HG03135 (cell line): ENCODE measurements at regions not wholly inside any gene's neighbourhood (a gene's known extent, or its start where the extent isn't known, plus 50 kb on each side); places are given as distances from the start of the nearest gene placed in this dataset.

Experiments used
- ATAC-seq: cut with Tn5 transposase; IDR thresholded peaks from one replicate; pipeline ENCODE4 v1.9.1; 2021; ENCODE audit warnings: mild to moderate bottlenecking, moderate library complexity; ENCODE audit not compliant: unreplicated experiment

DNA sequence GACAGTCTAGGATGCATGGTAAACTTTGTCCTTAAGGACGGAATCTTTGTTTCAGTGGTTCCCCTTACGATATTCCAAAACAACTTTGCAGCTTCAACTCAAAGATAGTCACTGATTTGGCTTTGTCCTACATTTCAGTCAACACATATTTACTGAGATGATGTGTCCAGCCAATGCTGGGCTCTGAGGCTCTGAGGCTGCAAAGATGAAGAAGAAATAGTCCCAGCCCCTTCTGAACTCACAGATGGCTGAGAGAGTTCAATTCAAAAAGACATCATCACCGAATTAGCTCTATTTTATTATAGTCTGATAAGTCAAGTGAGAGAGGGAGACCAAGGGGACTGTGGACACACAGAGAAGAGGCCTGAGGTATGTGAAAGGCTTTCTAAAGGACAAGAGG lies 544.0 kb downstream of the ACTL7B start:
- no peak for ATAC-seq

DNA sequence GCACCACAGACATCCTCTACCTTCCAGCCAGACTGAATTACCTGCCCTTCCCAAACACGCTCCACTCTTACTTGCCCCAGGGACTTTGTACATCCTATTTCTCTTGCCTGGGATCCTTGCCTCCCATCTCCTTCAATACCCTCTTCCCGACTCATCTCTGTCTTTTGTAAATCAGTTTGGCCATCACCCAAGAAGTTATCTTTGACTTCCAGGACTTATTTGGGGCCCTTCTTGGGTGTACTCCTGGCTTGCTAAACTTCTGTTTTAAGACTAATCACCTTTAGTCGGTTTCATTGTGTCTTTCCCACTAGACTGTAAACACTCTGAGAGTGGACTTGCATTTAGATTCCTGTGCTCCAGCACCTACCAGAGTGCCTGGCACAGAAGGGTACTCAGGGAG lies 545.6 kb downstream of the ACTL7B start:
- ATAC-seq = no peak

DNA sequence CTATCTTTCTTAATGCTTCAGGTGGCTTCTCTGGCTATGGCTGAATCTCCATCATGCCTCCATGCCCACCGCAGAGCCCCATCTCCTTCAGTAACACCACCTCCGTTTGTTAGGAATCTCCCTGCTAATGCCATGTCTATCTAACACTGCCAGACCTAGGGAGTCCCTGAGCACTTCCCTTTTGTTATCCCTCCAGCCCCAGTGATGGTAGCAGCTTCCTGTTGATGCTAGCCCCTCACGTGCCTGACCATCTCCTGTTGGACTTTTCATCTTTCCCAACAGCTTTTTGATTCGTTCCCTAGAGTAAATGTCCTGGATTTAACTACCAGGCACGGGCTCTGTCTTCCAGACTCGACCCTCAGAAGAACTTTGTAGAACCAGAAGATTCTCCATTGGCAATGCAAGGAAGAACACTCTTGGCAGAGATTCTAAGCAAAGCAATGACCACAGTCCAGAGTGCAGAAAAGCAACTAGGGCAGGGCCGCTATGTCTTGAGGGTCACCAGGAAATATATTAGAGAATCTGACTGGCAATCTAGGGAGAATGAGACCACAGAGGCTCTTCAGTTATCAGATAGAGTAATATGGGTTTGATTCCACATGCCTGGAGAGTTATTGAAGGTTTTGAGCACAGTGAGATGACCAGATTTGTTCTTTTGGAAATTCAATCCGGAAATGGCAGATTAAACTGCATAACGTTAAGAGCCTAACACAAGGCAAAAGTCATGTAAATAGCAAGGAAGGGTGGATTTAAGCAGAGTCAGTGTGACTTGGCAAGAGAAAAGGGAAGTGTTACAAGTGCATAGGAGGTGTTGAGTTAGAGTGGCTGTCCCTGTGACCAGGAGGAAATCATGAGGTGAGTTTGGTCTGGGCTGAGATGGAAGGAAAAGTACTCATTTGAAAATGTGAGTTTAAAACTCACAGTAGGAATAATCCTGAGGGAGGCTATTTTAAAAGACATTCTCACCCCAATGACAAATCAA lies 555.2 kb downstream of the ACTL7B start:
- no peak for ATAC-seq

DNA sequence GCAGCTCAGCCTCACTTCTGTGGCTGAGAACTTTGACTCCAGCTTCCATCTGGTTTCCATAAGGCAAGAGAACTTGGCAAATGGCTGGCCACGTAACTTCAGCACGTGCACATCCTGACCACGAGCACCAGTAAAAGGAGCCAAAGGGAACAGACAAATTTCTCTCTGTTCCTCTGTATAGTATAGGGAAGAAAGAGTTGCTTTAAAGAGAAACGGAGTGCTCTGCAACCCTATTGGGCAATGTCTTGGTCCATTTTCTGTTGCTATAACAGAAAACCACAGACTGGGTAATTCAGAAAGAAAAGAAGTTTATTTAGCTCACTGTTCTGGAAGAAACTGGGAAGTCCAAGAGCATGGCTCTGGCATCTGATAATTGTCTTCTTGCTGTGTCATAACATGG lies 558.7 kb downstream of the ACTL7B start:
- ATAC-seq = no peak

DNA sequence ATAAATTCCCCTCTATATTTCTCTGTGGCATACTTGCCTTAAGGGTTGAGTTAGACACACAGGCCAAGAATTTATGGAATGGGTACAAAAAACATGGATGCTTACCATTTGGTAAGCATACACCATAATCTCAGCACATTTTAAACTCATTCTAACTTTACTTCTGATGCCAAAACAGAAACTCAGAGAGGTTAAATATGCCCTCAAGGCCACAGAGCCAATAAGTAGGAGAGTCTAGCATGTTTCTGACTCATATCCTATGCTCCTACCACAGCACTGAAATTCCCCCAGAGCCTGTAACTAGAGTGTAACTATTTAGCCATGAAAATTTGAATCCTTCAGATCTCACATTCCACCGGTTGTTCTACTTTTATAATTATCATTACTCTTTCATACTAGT lies 559.7 kb downstream of the ACTL7B start:
- ATAC-seq = no peak

DNA sequence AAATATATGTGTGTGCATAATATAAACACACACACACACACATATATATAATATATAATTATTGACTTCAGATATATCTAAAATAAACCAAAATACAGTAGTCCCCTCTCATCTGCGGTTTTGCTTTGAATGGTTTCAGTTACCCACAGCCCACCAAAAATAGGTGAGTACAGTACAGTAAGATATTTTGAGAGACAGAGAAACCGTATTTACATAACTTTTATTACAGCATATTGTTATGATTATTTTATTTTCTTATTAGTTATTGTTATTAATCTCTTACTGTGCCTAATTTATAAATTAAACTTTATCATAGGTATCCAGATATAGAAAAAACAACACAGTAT lies 564.2 kb downstream of the ACTL7B start:
- ATAC-seq = no peak

DNA sequence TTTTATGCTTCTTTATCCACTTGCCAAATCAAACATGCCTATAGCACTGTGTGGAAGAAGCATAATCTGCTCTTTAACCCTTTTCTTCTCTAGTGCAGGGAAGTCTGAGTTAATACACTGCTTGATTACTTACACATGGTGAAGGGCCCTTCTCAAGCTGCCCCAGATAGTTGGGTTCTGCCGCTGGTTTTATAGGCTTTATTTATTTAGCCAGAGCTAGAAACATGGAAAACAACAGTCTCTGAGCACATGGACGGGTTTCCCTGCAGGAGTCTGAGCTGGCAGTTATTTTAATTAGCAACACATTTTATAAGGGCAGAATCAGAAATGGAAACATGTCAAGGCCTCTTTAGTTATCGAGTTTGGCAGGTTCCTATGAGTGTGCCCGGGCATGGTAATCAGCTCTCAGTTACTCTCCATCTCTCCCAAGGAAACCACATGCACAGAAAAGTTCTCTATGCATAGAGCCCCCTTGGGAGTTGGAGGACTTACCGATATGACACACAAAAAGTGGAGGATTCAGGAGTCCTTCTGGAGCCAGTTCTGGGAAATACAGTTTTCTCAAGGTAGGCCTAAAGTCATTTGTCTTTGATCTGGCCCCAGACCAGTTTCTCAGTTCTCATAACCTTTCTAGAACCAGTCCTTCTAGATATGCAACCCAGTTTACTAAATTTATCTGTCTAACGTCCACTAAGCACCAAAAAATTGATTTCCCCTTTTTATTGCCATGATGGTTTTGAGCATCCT lies 564.8 kb downstream of the ACTL7B start:
- no peak for ATAC-seq

DNA sequence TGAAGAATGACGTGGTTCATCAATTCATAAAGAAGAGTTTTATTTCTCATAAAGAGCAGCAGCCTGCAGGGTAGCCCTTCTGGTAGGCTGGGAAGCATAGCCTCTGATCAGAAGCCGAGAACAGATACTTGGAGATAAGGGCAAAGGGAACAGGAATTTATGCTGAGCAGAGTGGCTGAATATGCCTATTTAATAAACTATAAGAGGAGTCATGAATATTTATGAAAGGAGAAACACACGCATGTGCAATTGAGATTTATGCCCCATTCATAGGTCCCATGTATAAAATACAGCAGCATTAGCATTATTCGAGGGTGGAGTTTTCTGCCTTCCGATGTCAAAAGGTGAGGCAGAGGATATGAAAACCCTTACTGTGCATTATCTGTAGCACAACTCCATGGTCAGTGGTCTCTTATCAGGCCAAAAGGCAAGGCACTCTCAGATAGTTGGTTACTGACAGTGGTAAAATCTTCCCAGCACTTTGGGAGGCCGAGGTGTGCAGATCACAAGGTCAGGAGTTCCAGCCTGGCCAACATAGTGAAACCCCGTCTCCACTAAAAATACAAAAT lies 569.1 kb downstream of the ACTL7B start:
- no peak for ATAC-seq

DNA sequence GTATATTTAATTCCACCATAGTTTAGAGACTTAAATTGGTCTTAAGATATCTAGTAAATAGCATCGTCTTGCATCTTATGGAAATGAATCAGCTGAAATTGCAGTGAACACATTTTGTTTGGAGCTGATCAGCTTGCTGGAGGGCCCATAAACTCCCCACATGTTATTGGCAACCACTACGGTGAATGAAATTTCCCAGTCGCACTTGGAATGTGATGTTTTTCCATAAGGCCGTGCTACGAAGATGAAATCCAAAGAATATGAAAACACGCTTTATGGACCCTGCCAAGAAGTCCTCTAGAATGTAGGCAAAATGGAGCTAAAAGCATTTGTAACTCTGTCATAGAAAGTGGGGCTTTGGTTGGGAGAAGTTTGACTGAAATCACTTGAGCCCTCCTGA lies 572.1 kb downstream of the ACTL7B start:
- no peak for ATAC-seq

DNA sequence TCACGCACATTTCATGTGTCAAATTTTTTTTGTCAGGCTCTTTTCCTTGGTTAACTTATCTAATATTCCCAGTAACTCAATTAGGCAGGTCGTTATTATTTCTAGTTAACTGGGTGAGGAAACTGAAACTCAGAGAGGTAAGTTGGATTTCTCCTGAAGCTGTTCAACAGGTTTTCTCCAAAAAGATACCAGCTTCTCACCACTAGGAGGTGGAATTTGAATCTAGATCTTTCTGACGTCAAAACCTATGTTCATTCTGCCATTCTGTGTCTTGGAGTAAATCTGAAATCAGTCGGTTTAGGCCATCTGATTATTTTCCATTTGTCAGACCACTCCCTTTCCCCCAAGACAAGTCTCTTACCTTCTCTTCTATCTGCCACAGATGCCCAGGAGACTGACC lies 572.9 kb downstream of the ACTL7B start:
- ATAC-seq = no peak

DNA sequence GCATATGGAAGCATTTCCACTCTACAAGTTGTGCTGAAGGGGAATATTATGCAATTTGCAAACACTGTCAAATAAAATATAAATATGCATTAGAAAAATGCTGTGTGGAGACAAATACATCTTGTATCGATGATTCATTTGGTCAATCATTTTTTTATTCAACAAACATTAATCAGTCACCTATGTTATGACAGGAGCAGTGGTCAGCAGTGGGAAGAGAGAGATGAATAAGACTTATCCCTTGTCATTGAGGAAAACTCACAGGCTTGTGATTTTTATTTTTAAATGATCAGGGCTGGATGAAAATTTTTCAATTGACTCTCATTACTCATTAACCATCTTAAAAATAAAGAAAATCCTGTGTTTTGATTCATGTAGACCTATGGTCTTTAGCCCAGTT lies 574.1 kb downstream of the ACTL7B start:
- no peak for ATAC-seq

DNA sequence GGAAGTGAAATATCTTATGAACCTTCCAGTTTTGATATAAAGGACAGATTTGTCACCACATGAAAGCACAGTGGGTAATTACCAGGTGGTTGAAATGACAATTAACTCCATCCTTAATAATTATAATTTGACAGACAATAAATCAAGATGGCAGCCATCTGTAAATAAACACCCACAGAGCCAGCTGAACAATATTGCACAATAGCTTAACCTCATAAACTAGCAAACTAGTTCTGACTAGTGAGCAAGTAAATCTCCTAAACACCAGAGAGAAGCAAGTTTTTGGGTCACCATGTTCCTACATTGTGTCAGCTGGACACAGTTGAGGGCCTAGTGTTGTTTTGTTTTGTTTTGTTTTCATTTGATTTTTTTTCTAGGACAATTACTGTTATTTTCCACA lies 577.4 kb downstream of the ACTL7B start:
- ATAC-seq = no peak

DNA sequence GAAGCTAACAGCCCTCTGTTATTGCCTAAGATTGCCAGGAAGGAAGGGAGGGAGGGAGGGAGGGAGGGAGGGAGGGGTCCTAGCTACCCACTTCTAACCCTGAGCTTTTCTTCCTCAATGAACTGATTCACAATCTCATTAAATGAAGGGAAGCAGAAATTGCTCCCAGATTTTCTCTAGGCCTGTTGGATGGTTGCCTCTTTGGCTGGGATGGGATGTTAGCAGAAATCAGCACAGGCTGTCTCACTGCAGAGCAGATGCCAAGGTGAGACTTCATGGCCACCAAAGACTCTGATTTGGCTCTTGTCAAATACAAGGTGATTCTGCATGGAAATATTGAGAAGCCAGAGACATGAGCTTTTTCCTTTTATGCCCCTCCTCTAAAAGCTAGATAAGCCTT lies 578.6 kb downstream of the ACTL7B start:
- no peak for ATAC-seq

DNA sequence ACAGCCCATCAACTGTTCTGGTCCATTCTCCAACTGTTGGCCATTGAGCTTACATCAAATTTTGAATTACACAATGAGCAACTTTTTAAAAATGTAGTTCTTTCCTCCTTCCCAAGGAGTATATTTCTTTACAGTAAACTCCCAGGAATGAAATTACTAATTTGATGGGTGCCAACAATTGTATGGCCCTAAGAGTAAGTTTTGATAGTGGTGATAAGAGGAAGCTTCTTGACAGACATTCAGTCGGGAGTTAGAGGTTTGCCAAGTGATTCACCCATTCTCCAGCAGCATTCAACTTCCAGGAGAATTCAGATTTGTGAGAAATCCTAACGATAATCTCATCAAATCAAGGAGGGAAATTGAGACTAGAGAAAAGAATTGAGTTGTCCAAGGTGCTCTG lies 579.9 kb downstream of the ACTL7B start:
- ATAC-seq = no peak

DNA sequence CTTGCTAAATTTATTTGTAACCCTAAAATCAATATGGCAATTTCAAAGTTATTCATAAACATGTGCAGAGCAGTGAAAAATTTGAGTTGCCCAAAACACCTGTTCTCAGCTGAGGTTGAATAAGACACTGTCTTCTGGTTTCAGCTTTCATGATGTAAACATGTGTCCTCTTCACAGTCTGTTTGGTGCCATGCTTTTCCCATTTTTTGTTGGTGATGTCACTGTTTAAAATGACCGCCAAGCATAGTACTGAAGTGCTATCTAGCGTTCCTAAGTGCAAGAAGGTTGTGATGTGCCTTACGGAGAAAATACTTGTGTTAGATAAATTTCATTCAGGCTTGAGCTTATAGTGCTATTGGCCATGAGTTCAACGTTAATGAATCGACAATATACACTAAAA lies 580.8 kb downstream of the ACTL7B start:
- no peak for ATAC-seq

DNA sequence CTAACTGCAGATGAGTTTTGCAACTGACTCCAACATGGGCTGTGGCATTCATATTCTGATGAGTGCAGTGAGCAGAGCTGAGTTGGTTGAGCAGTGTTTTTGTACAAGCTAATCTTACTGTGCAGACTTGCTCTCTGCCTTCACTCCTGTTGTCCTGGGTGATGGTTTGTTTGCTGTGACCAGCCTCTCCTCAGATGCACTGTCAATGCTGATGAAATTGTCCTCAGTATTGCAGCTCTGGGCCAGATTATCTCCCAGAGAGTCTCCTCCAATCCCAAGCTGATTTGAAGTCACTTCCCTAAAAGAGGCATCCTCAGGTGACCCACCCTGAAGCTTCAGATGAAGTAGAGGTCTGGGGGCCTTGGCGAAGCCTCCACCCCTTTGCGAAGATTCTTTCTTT lies 581.8 kb downstream of the ACTL7B start:
- ATAC-seq = no peak

DNA sequence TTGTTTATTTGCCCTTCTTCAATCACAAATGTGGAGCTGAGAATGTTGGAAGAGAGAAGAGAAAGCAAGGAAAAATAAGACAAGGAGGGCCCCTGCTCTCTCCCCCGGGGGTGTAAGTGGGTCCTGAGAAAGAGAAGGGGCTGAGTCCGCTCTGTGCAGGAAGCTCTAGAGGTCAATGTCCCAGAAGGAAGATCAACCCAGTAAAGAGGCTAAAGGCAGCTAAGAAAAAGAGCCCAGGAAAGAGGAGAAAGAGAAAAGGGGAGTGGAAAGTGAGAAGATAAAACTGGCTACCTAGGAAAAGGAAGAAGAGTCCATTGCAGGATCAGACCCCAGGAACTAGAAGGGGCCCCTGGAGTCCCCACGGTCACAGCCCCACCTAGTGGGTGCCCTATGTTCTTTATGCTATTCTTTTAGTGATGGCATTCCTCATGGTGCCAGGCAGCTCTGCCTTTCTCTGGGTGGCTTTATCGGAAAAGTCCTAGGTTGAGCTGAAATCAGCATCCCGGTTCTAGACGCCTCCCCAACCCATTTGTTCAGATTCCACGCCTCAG lies 583.4 kb downstream of the ACTL7B start:
- no peak for ATAC-seq

DNA sequence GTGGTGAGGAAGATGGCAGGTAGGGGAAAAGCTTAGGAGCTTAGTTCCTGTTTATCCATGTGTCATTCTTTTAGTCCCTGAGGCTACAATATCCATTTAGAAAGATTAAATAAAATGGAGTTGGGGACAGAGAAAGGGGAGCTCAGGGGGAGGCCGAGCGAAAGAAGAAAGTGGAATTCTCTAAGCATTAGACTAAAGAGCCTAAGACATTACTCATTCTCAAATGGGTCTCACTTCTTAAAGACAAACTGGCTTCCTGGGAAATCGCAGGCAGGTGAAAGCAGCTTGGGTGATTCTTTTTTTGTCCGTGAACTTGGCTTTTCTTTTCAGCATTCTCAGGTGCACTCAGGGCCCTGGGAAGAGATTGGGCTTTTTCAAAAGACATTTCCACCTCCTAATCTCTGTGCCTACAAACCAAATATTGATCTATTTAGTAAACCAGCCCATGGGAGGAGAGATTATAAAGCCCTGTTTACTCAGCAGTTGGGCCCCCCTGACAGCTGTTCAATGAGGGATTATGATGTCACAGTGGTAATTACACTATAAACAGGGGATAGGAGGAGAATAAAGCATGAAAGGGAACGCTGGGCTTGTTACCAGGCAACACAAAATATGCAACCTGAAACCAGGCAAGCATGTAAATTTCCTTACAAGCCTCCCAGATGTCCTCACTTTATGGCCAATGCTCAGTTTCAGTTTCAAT lies 584.0 kb downstream of the ACTL7B start:
- ATAC-seq = no peak

DNA sequence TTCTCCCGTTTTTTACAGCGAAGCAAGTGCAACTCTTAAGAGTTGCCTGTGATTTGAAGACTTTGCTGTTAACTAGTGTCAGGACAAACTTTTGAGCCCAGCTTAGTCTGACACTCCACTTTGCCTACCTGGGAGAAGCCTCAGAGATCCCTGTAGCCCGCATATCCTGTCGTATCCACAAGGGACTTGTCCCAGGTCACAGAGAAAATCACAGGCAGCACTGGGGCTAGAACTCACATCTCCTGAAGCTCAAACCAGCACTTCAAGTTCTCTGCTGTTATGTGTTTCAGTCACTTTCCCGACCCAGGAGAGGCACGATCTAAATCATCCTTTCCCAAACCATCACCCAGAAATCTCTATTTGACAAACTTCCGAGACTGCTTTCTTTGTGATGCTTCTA lies 584.5 kb downstream of the ACTL7B start:
- no peak for ATAC-seq

DNA sequence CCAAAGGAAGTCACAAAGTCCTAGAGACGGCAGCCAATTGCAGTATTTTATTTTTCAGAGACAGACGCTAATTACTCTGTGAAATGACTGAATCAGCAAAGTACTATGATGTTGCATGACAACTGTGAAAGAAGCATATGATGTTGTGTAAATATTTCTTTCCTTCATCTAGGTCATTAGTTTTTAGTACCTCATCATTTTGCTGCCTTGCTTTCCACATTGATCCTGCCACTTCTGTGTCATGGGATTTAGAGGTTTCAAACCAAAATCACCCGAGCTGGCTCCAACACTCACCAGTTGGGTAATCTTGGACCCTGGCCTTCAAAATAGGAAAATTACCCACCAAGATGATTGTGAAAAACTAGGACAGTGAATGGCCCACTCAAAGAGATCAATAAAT lies 585.2 kb downstream of the ACTL7B start:
- ATAC-seq = no peak

DNA sequence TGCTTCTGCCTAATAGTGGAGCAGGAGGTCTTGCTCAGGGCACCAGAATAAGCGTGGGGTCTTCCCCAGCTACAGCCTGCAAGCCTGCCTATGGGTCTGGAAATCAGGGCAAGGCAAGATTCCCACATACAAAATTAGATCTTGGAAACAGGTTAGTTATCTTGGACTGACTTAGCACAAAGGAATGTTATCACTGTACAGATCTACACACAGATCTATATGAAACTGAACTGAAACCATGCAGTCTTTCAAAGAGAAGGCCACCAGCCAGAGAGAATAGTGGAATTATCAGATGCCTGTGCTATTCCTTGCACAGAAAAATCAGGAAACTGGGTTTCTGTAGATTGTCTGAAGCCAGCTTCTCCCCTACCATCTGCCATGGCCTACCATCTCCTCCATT lies 585.7 kb downstream of the ACTL7B start:
- no peak for ATAC-seq
